ENCODE measurements at regions not wholly inside any gene's neighbourhood (a gene's known extent, or its start where the extent isn't known, plus 50 kb on each side); places are given as distances from the start of the nearest gene placed in this dataset.

GRCh38 chr4:135250040-135250439 lies 1048.5 kb upstream of the PABPC4L start:
- TF ChIP-seq CTCF (IDR thresholded peaks at IDR 0.05 in 4 of 5, conservative IDR thresholded peaks at IDR 0.05 in 1 of 5), result no peak
- TF ChIP-seq POLR2A (IDR thresholded peaks at IDR 0.05), result no peak

All from gastrocnemius medialis (tissue), 4 donors.